HG03196 (cell line): ENCODE measurements at regions not wholly inside any gene's neighbourhood (a gene's known extent, or its start where the extent isn't known, plus 50 kb on each side); places are given as distances from the start of the nearest gene placed in this dataset.
"Not testable (repeated sequence)": the region's sequence is repeated elsewhere in the genome, so short reads cannot be mapped to it uniquely, and the experiment has no call there.

ENCODE experiments used
- ATAC-seq: cut with Tn5 transposase; IDR thresholded peaks from one replicate; pipeline ENCODE4 v1.9.1; 2021; ENCODE audit not compliant: unreplicated experiment

DNA sequence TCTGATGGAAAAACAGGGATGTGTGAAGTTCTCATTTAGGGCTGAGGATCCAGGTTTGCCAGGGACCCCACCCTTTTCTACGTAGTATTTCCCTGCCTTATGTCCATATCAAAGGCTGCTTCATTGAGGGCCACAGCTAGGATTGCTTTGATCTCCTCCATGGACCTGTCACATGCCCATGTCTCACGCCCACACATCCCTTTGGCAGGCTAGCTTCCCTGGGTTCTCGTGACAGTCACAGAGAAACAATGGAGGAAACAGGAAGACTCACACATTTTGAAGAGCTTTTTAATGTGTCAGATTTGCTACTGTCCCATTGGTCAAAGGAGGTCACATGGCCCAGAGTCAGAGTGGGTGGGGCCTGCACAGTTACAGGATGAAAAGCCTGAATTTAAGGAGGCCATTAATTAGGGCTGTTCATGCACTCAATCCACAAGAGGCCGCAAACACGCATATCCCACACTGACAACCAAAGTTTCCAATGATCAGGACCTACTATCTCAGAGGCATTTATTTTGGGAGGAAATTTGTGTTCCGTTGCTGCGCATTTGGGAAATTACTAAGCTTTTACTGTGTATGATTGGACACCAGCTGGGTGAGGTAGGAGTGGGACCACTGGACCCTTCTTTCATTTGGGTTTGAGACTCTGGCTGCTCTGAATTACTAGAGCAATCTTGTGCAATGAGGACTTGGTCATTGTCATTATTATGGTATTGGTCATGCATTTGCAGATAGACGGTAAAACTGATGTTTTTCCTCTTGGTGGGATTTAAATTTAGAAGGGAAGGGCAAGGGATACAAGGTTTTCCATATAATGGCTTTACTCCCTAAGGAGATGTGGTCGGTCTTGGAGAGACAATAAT, 266.2 kb downstream of the KTN1 start:
- no peak for ATAC-seq

DNA sequence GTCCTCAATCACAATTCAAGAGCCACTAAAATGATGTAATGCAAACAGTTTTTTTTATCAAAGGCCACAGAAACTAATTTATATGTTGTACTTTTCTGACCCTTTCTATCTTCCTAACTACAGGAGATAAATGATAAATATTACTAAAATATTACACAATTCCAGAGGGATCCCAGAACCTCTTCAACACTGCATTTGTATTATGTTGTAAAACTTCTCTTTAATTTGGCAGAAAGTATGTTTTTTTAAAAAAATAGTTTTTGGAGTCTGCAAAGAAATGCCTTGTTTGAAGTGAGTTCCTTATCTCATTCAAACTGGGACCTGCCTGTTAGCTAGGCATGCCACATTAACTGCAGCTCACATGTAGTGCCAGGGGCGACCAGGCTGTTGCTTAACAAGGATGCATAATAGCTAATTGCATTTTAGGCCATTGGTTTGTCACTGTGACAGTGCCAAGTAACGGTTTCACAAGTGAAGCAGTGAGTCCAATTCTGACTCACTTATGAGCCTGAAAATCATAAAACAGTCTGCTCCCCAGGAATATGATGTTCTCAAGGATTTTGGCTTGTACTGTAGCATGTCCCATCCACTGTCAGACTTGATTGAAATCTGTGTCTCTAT, 266.9 kb downstream of the KTN1 start:
- ATAC-seq, result no peak

DNA sequence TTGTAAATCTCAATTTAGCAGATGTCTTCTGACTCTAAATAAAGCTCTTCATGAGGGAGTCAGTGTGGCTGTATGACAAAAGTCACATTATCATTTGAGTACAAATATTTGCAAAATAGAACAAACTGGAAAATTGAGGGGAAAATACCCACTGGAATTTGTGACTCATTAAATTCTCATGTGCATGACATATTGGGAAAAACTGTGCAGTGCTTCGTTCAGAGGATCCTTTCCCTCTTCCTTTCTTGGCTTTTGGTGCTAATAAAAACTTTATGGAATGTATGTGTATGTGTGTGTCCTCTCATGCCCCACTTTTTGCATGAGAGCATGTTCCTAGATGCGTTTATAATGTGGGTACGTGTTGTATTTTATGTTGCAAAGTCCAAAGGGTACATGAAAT, 267.8 kb downstream of the KTN1 start:
- no peak for ATAC-seq

DNA sequence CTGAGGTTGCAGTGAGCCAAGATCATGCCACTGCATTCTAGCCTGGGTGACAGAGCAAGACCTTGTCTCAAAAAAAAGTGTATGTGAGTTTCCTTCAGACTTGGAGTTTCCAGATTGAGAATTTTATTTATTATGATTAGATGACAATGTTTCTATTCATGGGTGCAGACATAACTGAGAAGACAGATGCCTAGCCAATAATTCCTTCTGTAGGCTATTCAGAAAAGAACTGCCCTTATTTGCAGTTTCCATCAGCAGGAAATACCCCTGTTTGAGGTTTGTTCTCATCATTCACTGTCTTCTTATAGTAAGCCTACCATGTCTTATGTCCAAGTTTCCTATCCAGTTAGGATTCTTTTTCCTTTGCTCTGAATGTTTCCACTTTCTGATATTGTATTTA, 269.0 kb downstream of the KTN1 start:
- ATAC-seq, result no peak

DNA sequence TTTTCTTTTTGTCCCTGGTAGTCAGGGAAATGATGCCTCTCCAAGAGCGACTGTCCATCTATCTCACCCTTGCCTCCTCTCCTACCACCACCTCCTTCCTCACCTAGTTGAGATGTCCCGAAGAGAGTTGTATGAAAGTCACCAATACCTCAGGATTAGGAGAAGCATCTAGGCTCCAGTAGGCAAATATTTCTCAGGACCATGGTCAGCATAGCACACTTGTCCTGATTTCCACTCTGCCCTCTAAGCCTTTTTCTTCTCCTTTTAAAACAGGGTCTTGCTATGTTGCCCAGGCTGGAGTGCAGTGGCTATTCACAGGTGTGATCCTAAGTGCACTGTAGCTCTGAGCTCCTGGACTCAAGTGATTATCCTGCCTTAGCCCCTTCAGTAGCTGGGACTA, 268.4 kb upstream of the PELI2 start:
- ATAC-seq, result no peak

DNA sequence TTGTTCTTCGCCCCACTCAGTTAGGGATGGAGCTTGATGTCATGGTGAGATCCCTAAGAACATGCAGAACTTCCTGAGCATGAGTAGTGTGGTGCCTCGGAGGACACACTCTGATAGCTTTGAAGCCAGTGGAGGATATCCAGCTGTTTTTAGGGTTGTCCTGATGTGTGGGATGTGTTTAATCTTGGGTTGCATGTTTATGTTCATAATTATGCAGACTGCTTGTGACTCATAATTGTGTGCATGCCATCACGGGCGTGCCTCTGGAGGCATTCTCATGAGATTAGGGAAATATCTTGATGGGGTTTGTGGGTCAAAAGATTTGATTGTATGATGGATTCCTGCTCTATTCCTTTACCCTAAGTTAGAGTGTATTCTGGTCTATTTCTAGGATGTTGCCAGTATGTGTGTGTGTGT, 267.4 kb upstream of the PELI2 start:
- no peak for ATAC-seq

DNA sequence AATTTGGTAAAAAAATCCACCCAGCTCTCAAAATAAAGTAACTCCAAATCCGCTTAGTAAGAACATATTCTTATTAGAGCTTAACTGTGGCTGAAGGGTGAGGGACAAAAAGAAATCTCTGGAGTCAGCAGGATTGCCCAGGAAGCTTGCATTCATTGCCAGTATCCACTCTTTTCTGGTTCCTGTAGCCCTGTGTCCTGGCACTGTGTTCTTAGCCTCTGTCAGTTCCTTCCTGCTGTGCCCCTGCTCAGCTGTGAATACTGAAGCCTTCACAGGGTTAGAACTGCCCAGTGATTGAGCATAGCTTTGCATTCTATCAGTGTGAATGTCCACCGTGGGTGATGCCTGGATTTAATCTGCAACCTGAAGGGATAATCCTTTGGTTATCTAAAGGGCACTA, 266.9 kb upstream of the PELI2 start:
- no peak for ATAC-seq

DNA sequence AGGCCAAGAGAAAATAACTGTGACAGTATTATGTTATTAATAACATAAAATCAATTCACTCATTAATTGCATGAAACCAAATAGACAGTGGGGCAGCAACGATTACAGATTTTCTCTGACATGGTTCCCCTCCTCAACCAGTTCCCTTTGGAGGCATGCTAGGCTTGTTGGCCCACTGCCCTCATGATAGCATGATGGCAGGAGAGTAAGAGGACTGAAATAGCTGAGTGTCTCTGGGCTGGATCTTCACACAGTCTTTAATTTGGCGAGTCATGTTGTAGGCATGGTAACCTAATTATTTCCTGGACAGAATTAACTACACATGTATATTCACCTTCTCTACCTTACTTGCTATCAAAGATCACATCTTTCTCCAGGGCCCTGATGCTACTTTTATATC, 266.2 kb upstream of the PELI2 start:
- ATAC-seq, result no peak

DNA sequence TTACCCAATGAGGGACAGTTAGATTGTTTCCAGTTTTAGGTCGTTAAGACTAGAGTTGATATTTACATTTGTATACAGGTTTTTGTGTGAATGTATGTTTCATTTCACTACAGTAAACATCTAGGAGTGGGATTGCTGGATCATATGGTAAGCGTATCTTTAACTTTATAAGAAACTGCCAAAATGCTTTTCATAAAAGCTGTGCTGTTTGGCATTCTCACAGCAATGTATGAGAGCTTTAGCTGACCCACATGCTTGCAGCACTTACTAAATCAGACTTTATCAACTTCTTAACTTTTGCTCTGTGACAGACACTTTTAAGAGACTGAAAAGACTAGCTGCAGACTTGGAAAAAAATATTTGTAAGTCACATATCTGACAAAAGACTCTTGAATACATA, 262.5 kb upstream of the PELI2 start:
- no peak for ATAC-seq

DNA sequence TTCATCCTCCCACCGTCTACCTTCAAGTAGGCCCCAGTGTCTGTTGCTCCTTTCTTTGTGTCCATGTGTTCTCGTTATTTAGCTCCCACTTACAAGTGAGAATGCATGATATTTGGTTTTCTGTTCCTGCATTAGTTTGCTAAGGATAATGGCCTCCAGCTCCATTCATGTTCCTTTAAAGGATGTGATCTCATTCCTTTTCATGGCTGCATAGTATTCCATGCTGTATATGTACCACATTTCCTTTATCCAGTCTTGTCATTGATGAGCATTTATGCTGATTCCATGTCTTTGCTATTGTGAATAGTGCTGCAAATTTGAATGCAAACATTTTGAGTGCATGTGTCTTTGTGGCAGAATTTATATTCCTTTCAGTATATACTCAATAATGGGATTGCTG, 259.6 kb upstream of the PELI2 start:
- ATAC-seq, result no peak

DNA sequence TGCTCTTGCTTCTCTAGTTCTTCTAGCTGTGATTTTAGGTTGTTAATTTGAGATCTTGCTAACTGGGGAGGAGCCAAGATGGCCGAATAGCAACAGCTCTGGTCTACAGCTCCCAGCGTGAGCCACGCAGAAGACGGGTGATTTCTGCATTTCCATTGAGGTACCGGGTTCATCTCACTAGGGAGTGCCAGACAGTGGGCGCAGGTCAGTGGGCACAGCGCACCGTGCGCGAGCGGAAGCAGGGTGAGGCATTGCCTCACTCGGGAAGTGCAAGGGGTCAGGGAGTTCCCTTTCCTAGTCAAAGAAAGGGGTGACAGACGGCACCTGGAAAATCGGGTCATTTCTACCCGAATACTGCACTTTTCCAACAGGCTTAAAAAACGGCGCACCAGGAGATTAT, 256.6 kb upstream of the PELI2 start:
- not testable (repeated sequence) for ATAC-seq

DNA sequence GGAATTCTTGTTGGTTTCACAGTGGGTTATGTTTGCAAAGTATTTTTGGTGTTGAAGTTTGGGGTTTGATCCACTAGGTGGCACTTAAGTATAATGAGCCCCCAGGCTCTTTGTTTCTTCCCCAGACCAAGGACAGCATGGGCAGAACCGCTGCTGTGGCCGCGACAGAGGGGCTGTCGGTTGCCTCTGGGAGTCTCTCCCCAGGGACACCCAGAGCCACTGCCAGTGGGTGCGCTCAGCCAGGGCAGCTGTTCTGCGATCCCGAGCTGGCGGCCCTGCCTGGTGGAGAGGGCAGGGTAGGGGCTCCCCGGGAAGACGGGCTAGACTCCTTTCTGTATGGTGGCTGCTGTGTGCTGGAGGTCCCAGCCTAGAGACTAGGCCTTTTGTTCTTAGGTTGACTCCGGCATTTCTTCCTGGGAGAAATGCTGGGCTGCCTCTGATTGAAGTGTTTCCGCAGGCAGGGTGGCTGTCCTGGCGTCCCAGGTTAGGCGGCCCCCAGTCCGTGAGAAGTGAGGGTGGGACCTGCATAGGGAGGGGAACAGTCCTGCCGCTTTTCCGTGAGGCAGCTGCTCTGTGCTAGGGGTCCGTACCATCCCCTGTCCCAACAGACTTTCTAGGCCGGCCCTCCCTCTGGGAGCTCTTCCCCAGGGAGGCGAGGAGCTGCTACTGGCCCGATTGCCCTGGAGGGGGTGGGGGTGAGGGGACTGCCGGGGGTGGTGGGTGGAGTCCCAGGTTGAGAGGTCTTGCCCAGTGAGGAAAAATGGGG, 253.1 kb upstream of the PELI2 start:
- ATAC-seq, result no peak

DNA sequence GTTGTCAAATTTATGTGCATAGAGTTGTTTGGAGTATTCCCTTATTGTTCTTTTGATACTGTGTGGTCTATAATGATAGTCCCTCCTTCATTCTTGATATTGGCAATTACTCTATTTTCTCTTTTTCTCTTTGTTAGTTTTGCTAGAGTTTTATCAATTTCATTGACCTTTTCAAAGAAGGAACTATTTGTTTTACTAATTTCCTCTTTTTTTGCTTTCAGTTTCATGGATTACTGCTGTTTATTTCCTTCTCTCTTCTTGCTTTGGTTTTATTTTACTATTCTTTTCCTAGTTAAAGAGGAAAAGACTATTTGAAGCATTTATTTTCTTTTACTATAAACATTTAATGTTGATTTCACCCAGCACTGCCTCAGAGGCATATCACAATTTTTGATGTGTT, 250.9 kb upstream of the PELI2 start:
- no peak for ATAC-seq

DNA sequence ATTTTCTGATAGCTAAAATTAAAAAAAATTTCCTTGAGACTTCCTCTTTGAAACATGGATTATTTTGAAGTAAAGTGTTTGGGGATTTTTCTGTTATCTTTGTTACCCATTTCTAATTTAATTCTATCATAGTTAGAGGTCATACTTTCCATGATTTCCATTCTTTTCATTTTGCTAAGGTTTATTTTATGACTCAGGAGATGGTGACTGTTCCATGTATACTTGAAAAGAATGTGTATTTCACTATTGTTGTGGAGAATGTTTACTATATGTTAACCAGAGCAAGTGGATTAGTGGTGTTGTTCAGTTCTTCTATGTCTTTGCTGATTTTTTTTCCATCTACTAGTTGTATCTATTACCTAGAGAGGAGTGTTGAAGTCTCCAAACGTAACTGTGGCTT, 250.5 kb upstream of the PELI2 start:
- no peak for ATAC-seq

DNA sequence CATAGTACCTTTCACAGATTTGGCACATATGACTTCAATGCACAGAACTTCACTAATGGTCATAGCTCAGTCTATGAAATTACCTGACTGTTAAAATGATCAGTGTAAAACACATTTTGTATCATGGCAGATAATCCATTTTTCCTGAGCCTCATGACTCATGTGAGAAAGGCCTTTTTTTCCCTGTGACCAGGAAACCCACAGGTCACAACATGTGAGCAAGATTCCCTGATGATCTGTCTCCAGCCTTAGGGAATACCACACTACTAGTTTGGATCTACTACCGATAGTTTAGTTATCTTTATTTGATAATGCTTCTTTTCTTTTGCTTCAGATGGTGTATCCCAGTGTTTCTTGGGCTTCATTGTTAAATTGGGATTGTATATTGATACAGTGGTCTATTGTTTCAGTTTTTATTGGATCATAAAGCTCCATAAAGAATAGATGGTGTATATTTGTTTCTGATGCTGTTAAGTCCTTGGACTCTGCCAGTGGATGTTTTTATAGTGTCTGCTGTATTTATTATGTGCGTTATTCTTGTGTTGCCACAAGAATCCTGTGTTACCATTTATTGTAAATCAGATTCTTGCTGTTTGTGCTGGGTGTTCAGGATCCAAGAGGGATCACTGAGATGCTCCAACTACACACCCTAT, 248.7 kb upstream of the PELI2 start:
- no peak for ATAC-seq

DNA sequence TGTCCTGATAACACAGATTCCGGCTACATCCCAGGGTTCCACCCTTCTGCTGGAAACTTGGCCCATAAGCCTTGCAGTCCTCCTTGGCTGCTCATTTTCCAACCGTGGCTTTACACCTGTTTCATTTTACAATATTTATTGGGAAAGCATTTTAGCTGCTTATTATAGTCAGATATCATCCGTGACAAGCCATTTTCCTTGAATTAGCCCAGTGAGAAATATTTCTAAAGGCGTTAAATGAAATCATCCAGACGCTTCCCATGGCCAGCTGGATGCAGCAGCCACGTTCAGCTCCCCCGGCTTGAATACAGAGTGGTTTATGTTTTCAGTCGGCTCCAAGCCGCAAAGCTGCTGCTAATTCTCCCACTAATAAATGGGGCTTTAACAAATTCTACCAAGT, 245.0 kb upstream of the PELI2 start:
- ATAC-seq, result no peak

DNA sequence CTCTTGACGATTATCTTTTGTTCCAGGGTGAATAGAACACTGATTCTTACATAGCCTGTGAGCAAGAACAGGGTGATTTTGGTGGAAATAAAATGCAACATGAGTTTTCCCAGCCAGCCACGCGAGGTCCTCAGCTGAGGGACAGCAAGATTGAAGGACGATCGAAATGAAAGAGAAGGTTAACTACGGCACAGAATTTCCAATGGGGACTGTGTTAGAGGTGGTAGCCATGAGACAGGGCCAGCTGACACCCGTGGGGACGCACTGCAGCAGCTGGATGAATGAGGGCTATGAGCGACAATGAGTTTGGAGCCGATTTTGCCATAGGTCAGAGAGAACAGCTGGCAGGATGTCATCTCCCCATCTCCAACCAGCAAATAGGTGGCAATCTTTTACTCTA, 243.4 kb upstream of the PELI2 start:
- no peak for ATAC-seq

DNA sequence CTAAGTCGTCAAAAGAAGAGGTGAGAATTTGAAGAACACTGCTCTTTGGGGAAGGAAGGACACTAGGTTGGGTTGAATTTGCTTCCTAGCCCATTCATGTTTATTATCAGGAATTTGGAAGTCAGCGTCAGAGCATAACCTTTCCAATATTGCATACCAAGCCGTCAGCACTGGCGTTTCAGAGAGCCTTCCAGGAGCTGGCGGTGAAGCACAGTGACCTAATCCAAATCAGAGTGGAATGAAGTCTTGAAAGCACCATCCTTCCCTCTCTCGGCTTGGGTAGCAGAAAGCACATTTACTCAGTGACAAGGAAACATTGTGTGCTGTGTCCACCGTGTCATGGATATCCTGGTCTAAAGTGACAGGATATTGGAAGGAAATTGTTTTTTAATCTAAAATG, 240.3 kb upstream of the PELI2 start:
- ATAC-seq, result no peak

DNA sequence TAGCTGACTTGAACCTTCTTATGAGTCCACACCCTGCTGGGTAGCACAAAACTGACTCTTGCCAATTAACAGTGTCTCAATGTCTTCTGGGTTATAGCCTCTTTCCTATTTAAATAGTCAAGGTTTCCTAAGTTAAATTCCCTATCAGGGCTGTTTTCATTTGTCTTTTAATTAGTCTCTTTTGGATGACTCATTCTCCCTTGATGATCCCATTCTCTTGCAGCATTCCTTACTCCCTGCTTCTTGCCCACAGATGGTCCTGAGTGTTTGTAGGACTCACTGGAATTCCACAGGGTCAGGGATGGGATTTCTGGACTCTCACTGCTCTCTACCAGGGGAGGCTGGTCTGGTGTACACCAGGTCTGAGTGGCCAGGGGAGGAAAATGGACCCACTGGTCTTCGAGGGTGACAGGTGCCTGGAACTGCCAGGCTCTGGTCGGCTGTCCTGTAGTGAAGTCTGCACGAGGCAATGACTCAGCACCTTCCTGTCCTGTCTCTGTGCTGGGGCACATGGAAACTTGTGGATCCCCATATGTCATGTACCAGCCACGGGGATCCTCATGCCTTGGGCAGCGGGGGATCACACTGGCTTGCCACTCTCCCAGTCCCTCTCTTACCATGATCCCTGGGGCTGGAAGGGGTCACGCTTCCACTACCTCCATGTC, 236.5 kb upstream of the PELI2 start:
- ATAC-seq, result no peak

DNA sequence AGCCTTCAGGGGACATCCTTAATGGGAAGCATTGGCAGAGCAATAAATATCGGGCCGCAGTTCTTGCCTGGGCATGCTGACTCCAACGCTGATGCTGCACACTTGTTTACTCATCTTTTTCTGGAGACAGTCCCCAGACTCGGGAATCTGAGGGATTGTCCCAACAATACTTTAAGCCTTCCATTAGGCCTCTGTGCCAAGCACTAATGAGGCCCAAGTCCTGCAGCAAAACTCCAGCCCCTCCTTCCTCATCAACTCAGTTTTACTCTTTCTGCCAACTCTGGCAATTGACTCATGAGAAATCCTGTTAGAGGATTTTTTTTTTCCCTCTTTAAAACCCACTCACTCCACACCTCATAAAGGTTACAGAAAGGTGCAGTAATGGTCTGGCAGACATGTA, 233.4 kb upstream of the PELI2 start:
- no peak for ATAC-seq

DNA sequence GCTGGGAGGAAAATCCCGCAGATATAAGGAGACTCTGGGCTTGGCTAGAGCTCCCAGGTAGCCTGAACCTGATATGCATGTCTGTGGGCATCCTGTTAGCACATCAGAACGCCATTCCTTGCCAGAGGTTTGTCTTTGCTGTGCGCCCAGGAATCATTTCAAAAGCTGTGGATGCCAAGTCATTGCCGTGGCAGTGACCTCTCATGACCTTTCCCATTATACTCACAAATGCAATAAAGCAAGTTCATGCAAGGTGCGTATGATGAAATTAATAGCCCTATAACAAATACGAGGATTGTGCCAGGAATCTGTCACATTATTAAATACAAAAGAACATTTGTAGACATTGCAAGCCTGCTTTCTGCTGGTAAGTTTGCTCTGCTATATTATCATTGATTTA, 229.1 kb upstream of the PELI2 start:
- no peak for ATAC-seq
